ENCODE measurements at regions not wholly inside any gene's neighbourhood (a gene's known extent, or its start where the extent isn't known, plus 50 kb on each side); places are given as distances from the start of the nearest gene placed in this dataset.
A peak's percentile ranks its signal among the peaks of the same experiment; 100 is the strongest.

- in situ Hi-C loops (cut with HindIII; ENCODE audit: low sequenced_read_pairs): no loop called here
- H3K4me3 ChIP-seq (ENCODE audit: low read depth, low read length): no peak overlapping the region
- DNase-seq (ENCODE audit: low read depth): no peak
- TF ChIP-seq CTCF (IDR thresholded peaks at IDR 0.05; ENCODE audit: low read depth, low read length, missing control alignments): no peak
These were observed 391.9 kb downstream of the DLEU7 start for GRCh38 chr13:50451609-50452008.

- TF ChIP-seq CTCF (IDR thresholded peaks at IDR 0.05; ENCODE audit: low read depth, low read length, missing control alignments): no peak
- in situ Hi-C loops (cut with HindIII; ENCODE audit: low sequenced_read_pairs): no loop called here
- no peak overlapping the region for H3K4me3 ChIP-seq (ENCODE audit: low read depth, low read length)
- DNase-seq (ENCODE audit: low read depth): no peak
These were observed 391.5 kb downstream of the DLEU7 start for GRCh38 chr13:50452028-50452427.

- no peak for TF ChIP-seq CTCF (IDR thresholded peaks at IDR 0.05; ENCODE audit: low read depth, low read length, missing control alignments)
- in situ Hi-C loops (cut with HindIII; ENCODE audit: low sequenced_read_pairs): no loop called here
- no peak for DNase-seq (ENCODE audit: low read depth)
- no peak overlapping the region for H3K4me3 ChIP-seq (ENCODE audit: low read depth, low read length)
These were observed 390.7 kb downstream of the DLEU7 start for GRCh38 chr13:50452756-50453155.

- no peak for DNase-seq (ENCODE audit: low read depth)
- no peak for TF ChIP-seq CTCF (IDR thresholded peaks at IDR 0.05; ENCODE audit: low read depth, low read length, missing control alignments)
- in situ Hi-C loops (cut with HindIII; ENCODE audit: low sequenced_read_pairs): no loop called here
These were observed 390.3 kb downstream of the DLEU7 start for GRCh38 chr13:50453188-50453587.

GRCh38 chr13:50456111-50456510 lies 387.4 kb downstream of the DLEU7 start:
- in situ Hi-C loops (cut with HindIII; ENCODE audit: low sequenced_read_pairs): no loop called here
- no peak overlapping the region for H3K4me3 ChIP-seq (ENCODE audit: low read depth, low read length)
- no peak for TF ChIP-seq CTCF (IDR thresholded peaks at IDR 0.05; ENCODE audit: low read depth, low read length, missing control alignments)
- peak; percentile 31 for DNase-seq (ENCODE audit: low read depth)

More at GRCh38 chr13:50453188-50453587, 390.3 kb downstream of the DLEU7 start:
- H3K4me3 ChIP-seq (ENCODE audit: low read depth, low read length): no peak overlapping the region

GRCh38 chr13:50457415-50458393 lies 385.8 kb downstream of the DLEU7 start:
- in situ Hi-C loops (cut with HindIII; ENCODE audit: low sequenced_read_pairs): no loop called here
- DNase-seq (ENCODE audit: low read depth): no peak
- no peak overlapping the region for H3K4me3 ChIP-seq (ENCODE audit: low read depth, low read length)
- TF ChIP-seq CTCF (IDR thresholded peaks at IDR 0.05; ENCODE audit: low read depth, low read length, missing control alignments): no peak

Measured in astrocyte of the cerebellum (primary cell).